GM12878 (cell line): ENCODE measurements at regions not wholly inside any gene's neighbourhood (a gene's known extent, or its start where the extent isn't known, plus 50 kb on each side); places are given as distances from the start of the nearest gene placed in this dataset.

Source experiments
- ATAC-seq: fragments of 200-7000 bp; cut with Tn5 transposase; 3 replicates; pipeline ENCODE4 v1.9.1; 2020; ENCODE audit warnings: mild to moderate bottlenecking, moderate library complexity
- BruUV-seq: library from RNA; stranded (reverse); fragments of 400-500 nt; replicated peaks from 2 replicates; lab custom pipeline; 2021; lab: Mats Ljungman, UMichigan
- CTCF ChIA-PET: fragments of 300-600 bp; sonication (Branson Sonifier 250); formaldehyde crosslinking; extraction: SDS; loops from one replicate; lab custom pipeline; 2021; ENCODE audit warnings: inconsistent platforms; lab: Yijun Ruan, JAX
- POLR2A ChIA-PET: fragments of 350-600 bp; formaldehyde crosslinking; extraction: SDS; loops from one replicate; lab custom pipeline; 2021; ENCODE audit warnings: inconsistent platforms; lab: Charles Lee
- RAD21 ChIA-PET: fragments of 300-600 bp; sonication (Branson Sonifier 250); formaldehyde crosslinking; loops from one replicate; lab custom pipeline; 2023; ENCODE audit warnings: antibody characterized with exemption; ENCODE audit not compliant: unreplicated experiment; lab: Charles Lee
- SMC1A ChIA-PET: fragments of 300-600 bp; sonication (Branson Sonifier 250); formaldehyde crosslinking; loops from one replicate; lab custom pipeline; 2023; ENCODE audit not compliant: unreplicated experiment, uncharacterized antibody; lab: Charles Lee
- DNase-seq: peaks from one replicate; pipeline ENCODE4 v3.0.0-alpha.2; 2011; ENCODE audit warnings: low read depth, low spot score
- FAIRE-seq: peaks from 3 replicates; lab custom pipeline; 2011; peaks lifted over from hg19 to GRCh38; lab: Jason Lieb, UNC
- H2AFZ ChIP-seq: 2 replicates; pipeline ENCODE4 v1.6.0; 2011; ENCODE audit warnings: low read depth, low read length, control low read depth; ENCODE audit not compliant: control insufficient read depth
- H3K27ac ChIP-seq: 2 replicates; pipeline ENCODE4 v1.5.1; 2011; ENCODE audit warnings: control low read depth; ENCODE audit not compliant: control insufficient read depth, insufficient read depth
- H3K27me3 ChIP-seq, 2 experiments: replicated peaks in 1 of 2; 2 replicates each; pipeline versions ENCODE4 v1.6.0 to v1.6.1; 2011; ENCODE audit warnings: low read length in 1 of 2; ENCODE audit not compliant: control insufficient read depth in 2 of 2, insufficient read depth in 2 of 2
- H3K36me3 ChIP-seq, 2 experiments: 2 replicates each; pipeline ENCODE4 v1.5.1; 2011; ENCODE audit warnings: low read length in 1 of 2; ENCODE audit not compliant: control insufficient read depth in 2 of 2, insufficient read depth in 2 of 2
- H3K4me1 ChIP-seq: 2 replicates; pipeline ENCODE4 v1.6.1; 2011; ENCODE audit warnings: mild to moderate bottlenecking, low read length, moderate library complexity, mixed read lengths; ENCODE audit not compliant: control insufficient read depth, insufficient read depth
- H3K4me2 ChIP-seq: 2 replicates; pipeline ENCODE4 v1.6.0; 2011; ENCODE audit warnings: control low read depth; ENCODE audit not compliant: control insufficient read depth, insufficient read depth
- H3K4me3 ChIP-seq: fragments of 200-600 bp; sonication (generic); 2 replicates; pipeline ENCODE4 v1.5.1; 2016
- H3K79me2 ChIP-seq: 2 replicates; pipeline ENCODE4 v1.6.0; 2011; ENCODE audit warnings: low read length; ENCODE audit not compliant: control insufficient read depth, insufficient read depth
- H3K9ac ChIP-seq: 2 replicates; pipeline ENCODE4 v1.8.0; 2011; ENCODE audit warnings: low read length, control low read depth, mixed read lengths; ENCODE audit not compliant: control insufficient read depth, insufficient read depth
- H3K9me3 ChIP-seq: replicated peaks from 3 replicates; pipeline ENCODE4 v1.5.1; 2011; ENCODE audit warnings: mild to moderate bottlenecking, low read length; ENCODE audit not compliant: control insufficient read depth, insufficient read depth
- H4K20me1 ChIP-seq: 2 replicates; pipeline ENCODE4 v1.6.0; 2011; ENCODE audit not compliant: control insufficient read depth, insufficient read depth
- BCLAF1 ChIP-seq: fragments of 450-650 bp; IDR thresholded peaks from 2 replicates; pipeline ENCODE4 v1.6.1; 2017; ENCODE audit warnings: antibody characterized with exemption, mild to moderate bottlenecking, moderate library complexity
- CEBPB ChIP-seq, 2 experiments: fragments of 150-350 bp in 1 of 2; IDR thresholded peaks; 2 replicates each; pipeline ENCODE4 v1.6.1; 2012 to 2014; ENCODE audit warnings: low read depth in 2 of 2, low read length in 2 of 2, borderline replicate concordance in 1 of 2, inconsistent platforms in 1 of 2
- KLF5 ChIP-seq: fragments of 450-650 bp; IDR thresholded peaks from 2 replicates; pipeline ENCODE4 v1.6.1; 2014; ENCODE audit warnings: mild to moderate bottlenecking; ENCODE audit not compliant: partially characterized antibody
- SKIL ChIP-seq: fragments of 450-650 bp; IDR thresholded peaks from 2 replicates; pipeline ENCODE4 v1.6.1; 2017; ENCODE audit warnings: mild to moderate bottlenecking, low read depth, inconsistent platforms; ENCODE audit not compliant: poor library complexity, severe bottlenecking
- SP1 ChIP-seq: IDR thresholded peaks from one replicate; pipeline ENCODE4 v1.6.1; 2011; ENCODE audit warnings: low read depth, low read length
- STAT3 ChIP-seq: IDR thresholded peaks from 2 replicates; pipeline ENCODE4 v1.6.1; 2011; ENCODE audit warnings: low read depth, low read length, improper control_type of control experiment
- TARDBP ChIP-seq: IDR thresholded peaks from 2 replicates; pipeline ENCODE4 v1.6.1; 2016; ENCODE audit warnings: borderline replicate concordance
- ZBTB40 ChIP-seq: fragments of 450-650 bp; IDR thresholded peaks from 2 replicates; pipeline ENCODE4 v1.6.1; 2016; ENCODE audit warnings: mild to moderate bottlenecking, moderate library complexity, borderline replicate concordance
- ZNF592 ChIP-seq: fragments of 450-650 bp; IDR thresholded peaks from 2 replicates; pipeline ENCODE4 v1.6.1; 2017; ENCODE audit warnings: mild to moderate bottlenecking, moderate library complexity
- WGBS: methylation state at CpG from one replicate; pipeline ENCODE4 v1.1.6; 2016; ENCODE audit warnings: low lambda C conversion rate; ENCODE audit not compliant: insufficient replicate concordance, insufficient coverage; ENCODE audit errors: missing lambda C conversion rate; 5-methylcytosine and 5-hydroxymethylcytosine counted together
- in situ Hi-C: fragments of 300-500 bp; cut with MboI; formaldehyde crosslinking; loops from 9 replicates; pipeline ENCODE4 v1.14.3; 2018; ENCODE audit warnings: mixed read lengths
- intact Hi-C: fragments of 100-400 bp; cut with micrococcal nuclease; formaldehyde crosslinking; loops from one replicate; pipeline ENCODE4 v1.14.2; 2022; ENCODE audit not compliant: unreplicated experiment

GRCh38 chr16:54780266-54780665 lies 150.4 kb upstream of the IRX5 start:
- 6% methylated on average over 1 of the region's 1 CpG for WGBS
- TF ChIP-seq KLF5 (no peak), STAT3 (no peak), SKIL (no peak), ZNF592 (no peak), SP1 (no peak), BCLAF1 (no peak), CEBPB (IDR thresholded peaks at IDR 0.05; ENCODE audit: borderline replicate concordance in 1 of 2, low read depth in 2 of 2, low read length in 2 of 2) (no peak), TARDBP (no peak), ZBTB40 (no peak)
- in situ Hi-C loops (no loop called here), intact Hi-C loops (no loop called here)
- H3K4me3 ChIP-seq: no peak overlapping the region
- H3K4me1 ChIP-seq: no peaks in the 10 kb centered on the region
- no peak for FAIRE-seq
- no peak overlapping the region for H3K4me2 ChIP-seq
- no peaks in the 10 kb centered on the region for H3K27me3 ChIP-seq
- ChIA-PET SMC1A (no interaction called here), RAD21 (no interaction called here), POLR2A (no interaction called here), CTCF (no interaction called here)
- no peaks in the 10 kb centered on the region for H3K9me3 ChIP-seq
- H3K27ac ChIP-seq: no peak overlapping the region
- no peak for ATAC-seq
- BruUV-seq: no TSS peak
- H3K79me2 ChIP-seq: no peaks in the 10 kb centered on the region
- H3K9ac ChIP-seq: no peak overlapping the region
- no peaks in the 10 kb centered on the region for H3K36me3 ChIP-seq
- no peaks in the 10 kb centered on the region for H4K20me1 ChIP-seq
- no peak for DNase-seq
- no peak overlapping the region for H2AFZ ChIP-seq
